ENCODE measurements at regions not wholly inside any gene's neighbourhood (a gene's known extent, or its start where the extent isn't known, plus 50 kb on each side); places are given as distances from the start of the nearest gene placed in this dataset.

GRCh38 chr15:99509686-99510461 is 55.9 kb upstream of the MEF2A start:
- no peak for TF ChIP-seq POLR2A (IDR thresholded peaks at IDR 0.05; ENCODE audit: low read depth, low read length)
- TF ChIP-seq POLR2AphosphoS5 (IDR thresholded peaks at IDR 0.05; ENCODE audit: low read depth, low read length): no peak
- TF ChIP-seq SPI1 (IDR thresholded peaks at IDR 0.05; ENCODE audit: low read depth, low read length): no peak
- TF ChIP-seq TAF1 (IDR thresholded peaks at IDR 0.05; ENCODE audit: low read depth, low read length): no peak
